ENCODE measurements at regions not wholly inside any gene's neighbourhood (a gene's known extent, or its start where the extent isn't known, plus 50 kb on each side); places are given as distances from the start of the nearest gene placed in this dataset.
"Not testable (repeated sequence)": the region's sequence is repeated elsewhere in the genome, so short reads cannot be mapped to it uniquely, and the experiment has no call there.

DNA sequence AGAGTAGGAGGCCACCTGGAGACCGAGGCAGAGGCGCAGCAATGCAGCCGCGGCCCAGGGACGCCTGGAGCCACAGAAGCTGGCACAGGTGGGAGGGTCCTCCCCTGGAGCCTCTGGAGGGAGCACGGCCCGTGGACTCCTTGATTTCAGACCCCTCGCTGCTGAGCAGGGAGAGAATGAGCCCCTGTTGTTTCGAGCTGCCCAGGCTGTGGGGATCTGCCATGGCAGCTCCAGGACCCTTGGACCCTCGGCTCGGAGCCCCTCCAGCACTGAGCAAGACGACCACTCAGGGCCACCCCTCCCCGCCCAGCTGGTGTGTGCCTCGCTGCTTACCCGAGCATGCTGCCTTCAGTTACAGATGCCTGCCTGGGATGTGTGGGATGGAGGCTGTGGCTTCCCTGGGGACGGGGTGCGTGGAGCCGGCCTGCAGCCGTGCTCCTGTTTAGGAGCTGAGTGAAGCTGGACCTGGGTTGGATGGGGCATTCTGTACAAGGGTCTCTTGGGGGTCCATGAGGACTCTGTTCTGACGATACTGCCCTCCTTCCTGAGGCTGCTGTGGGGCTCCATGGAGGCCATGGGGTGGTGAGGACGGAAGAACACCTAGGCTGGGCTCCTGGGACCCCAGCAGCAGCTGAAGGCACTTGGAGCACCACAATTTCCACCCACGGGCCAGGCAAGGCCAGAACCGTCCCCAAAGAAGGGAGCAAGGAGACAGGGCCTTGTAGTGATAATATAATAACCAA, 115.1 kb upstream of the LPCAT1 start:
- ChIA-PET CTCF (interaction anchor here (0.9 to 1.0 kb wide), 2 partner anchors 17 to 693 kb away, joined by 3 read pairs; no protein-coding TSS in a partner anchor), POLR2A (no interaction called here)
- no peak for TF ChIP-seq CTCF (IDR thresholded peaks at IDR 0.05; ENCODE audit: control extremely low read depth, extremely low read depth, low read depth, missing control alignments)
- peak; percentile 4 for DNase-seq (ENCODE audit: extremely low spot score)

DNA sequence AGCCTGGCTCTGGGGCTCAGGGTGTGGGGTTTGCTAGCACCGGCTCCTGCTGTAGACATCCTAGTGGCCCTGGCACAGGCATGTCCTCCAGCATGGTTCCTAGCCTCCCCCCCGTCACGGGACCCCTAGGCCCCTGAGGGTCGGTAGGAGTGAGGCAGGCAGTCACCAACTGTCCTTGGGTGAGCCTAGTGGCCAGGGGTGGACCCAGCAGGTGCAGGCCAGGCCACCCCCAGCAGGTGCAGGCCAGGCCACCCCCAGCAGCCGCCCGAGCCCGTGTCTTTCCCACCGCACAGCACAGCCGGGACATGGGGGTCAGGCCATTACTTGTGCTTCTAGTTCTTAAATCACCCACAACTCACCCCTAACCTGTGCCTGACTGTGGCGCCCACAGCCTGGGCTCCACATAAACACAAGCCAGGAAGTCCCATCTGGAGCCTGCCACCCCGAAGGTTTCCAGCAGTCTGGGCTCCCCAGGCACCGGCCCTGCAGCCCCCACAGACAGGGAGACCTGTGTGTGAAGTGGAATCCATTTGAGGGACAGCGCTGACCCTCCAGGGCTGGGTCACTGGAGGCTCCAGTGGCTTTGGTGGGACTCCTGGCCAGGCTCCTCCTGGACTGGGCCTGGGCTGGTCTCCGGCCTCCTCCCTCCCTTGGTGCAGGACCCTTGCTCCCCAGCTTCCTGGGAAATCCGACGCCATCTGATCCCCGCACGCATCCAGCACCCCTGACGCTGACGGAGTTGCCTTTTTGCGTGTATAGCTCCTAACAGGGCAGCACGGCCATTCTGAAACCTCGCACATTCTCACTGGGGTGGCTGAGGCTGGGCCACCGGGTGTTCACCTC, 114.1 kb upstream of the LPCAT1 start:
- ChIA-PET CTCF (no interaction called here), POLR2A (no interaction called here)
- no peak for TF ChIP-seq CTCF (IDR thresholded peaks at IDR 0.05; ENCODE audit: control extremely low read depth, extremely low read depth, low read depth, missing control alignments)
- DNase-seq (ENCODE audit: extremely low spot score), result peak; percentile 10

- TF ChIP-seq CTCF (IDR thresholded peaks at IDR 0.05; ENCODE audit: control extremely low read depth, extremely low read depth, low read depth, missing control alignments), result no peak
- POLR2A ChIA-PET, result no interaction called here
- CTCF ChIA-PET, result no interaction called here
- DNase-seq (ENCODE audit: extremely low spot score), result no peak
These were observed 113.3 kb upstream of the LPCAT1 start for GRCh38 chr5:1636981-1637638.

DNA sequence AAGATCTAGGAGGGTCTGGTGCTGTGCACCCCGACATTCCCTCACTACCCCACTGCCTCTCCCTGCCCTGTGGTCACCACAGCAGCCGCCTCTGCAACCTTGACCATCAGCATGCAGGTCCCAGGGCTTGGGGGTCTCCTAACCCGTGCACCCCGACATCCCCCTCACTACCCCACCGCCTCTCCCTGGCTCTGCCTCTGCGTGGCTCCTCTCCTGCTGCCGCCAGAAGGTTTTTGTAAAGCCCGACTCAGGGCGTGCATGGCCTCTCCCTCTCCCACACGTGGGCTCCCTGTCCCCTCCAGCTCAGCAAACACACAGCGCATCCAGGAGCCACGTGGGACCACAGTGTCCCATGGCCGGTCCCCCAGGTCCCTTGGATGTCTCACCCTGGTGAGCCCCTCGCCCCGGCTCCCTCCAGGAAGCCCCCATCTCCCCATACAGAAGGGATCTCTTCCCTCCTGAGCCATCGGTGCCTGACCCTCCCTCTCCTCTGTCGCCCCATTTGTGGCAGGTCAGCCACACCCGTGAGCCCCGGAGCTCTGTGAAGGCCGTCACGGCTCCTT, 112.5 kb upstream of the LPCAT1 start:
- CTCF ChIA-PET; DNase-seq (ENCODE audit: extremely low spot score); POLR2A ChIA-PET: not testable (repeated sequence)

DNA sequence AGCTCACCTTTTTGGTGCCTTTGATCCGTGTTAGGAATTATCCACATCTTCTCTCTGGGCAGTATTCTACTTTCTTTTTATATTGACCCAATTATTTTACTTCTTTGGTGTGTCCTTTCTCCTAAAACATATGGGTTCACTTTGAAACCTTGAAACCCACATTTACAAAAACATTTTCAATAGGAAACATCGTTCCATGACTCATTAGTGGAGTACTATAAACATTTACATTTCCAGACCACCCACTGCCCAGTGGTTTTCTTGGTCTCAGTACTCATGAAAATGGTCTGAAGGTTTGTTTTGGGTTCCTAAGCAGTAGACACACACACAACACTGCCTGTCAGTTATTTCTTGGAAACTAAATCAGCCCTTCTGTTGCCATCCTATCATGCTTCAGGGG, 111.7 kb upstream of the LPCAT1 start:
- POLR2A ChIA-PET; DNase-seq (ENCODE audit: extremely low spot score): not testable (repeated sequence)
- CTCF ChIA-PET, result interaction anchor here (2.6 kb wide), 1 partner anchor 9 kb away, joined by 9 read pairs; no protein-coding TSS in a partner anchor

DNA sequence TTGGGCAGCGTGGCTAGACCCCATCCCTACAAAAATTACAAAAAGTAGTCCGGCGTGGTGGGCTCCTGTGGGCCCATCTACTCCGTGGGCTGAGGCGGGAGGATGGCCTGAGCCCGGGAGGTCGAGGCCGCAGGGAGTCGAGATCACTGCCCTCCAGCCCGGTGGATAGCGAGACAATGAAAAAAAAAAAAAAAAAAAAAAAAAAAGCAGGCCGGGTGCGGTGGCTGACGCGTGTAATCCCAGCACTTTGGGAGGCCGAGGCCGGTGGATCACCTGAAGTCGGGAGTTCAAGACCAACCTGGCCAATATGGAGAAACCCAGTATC, 110.5 kb upstream of the LPCAT1 start:
- no peak for DNase-seq (ENCODE audit: extremely low spot score)
- CTCF ChIA-PET, result interaction anchor here (1.0 to 2.6 kb wide), 2 partner anchors 10 to 460 kb away, joined by 3 to 9 read pairs; no protein-coding TSS in a partner anchor
- no peak for TF ChIP-seq CTCF (IDR thresholded peaks at IDR 0.05; ENCODE audit: control extremely low read depth, extremely low read depth, low read depth, missing control alignments)
- POLR2A ChIA-PET, result no interaction called here

DNA sequence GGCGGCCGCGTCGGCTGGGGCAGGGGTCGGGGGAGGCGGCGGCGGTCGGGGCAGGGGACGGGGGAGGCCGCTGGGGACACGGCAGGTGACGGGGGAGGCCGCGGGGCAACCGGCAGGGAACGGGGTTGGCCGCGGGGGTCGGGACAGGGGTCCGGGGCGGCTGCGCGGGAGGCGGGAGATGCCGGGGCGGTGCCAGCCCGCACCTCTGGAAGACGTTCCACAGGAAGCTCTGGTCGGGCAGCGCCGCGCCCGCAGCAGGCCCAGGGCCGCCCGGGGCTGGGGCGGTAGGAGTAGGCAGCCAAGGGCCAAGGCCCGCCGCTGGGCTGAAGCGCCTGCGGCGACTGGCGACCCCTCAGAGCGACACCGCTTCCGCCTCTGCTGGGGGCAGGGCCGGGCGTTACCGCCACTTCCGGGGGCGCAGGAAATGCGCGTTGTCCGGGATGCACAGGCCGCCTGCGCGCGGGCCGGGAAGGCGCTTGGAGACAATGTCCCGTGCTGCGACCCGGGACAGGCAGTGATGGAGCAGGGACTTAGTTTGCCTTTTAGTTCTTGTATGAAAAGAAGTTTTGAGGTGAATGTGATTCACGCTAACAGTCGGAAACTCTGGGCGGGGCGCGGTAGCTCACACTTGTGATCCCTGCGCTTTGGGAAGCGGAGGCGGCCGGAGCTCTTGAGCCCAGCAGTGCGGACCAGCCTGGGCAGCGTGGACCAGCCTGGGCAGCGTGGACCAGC, 110.0 kb upstream of the LPCAT1 start:
- ChIA-PET CTCF (interaction anchor here (1.0 to 2.6 kb wide), 2 partner anchors 10 to 460 kb away, joined by 3 to 9 read pairs; no protein-coding TSS in a partner anchor), POLR2A (no interaction called here)
- peak; percentile 89 for DNase-seq (ENCODE audit: extremely low spot score)
- TF ChIP-seq CTCF (IDR thresholded peaks at IDR 0.05; ENCODE audit: control extremely low read depth, extremely low read depth, low read depth, missing control alignments), result no peak

- DNase-seq (ENCODE audit: extremely low spot score); POLR2A ChIA-PET: not testable (repeated sequence)
- CTCF ChIA-PET, result interaction anchor here (2.1 kb wide), 1 partner anchor 10 kb away, joined by 11 read pairs; no protein-coding TSS in a partner anchor
These were observed 107.2 kb upstream of the LPCAT1 start for GRCh38 chr5:1631004-1631403.

GRCh38 chr5:1626397-1626796, 102.6 kb upstream of the LPCAT1 start:
- CTCF ChIA-PET; POLR2A ChIA-PET; DNase-seq (ENCODE audit: extremely low spot score): not testable (repeated sequence)

DNA sequence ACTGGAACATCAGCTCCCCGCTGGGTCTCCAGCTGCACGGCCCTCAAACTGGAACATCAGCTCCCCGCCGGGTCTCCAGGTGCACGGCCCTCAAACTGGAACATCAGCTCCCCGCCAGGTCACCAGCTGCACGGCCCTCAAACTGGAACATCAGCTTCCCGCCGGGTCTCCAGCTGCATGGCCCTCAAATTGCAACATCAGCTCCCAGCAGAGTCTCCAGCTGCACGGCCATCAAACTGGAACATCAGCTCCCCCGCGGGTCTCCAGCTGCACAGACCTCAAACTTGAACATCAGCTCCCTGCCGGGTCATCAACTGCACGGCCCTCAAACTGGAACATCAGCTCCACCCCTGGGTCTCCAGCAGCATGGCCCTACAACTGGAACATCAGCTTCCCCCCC, 95.8 kb upstream of the LPCAT1 start:
- CTCF ChIA-PET, result interaction anchor here (2.2 to 2.5 kb wide), 2 partner anchors 23 to 26 kb away, joined by 5 to 9 read pairs; no protein-coding TSS in a partner anchor
- POLR2A ChIA-PET; DNase-seq (ENCODE audit: extremely low spot score): not testable (repeated sequence)

Measured in GM10248 (cell line).